Panc1 (cell line): ENCODE measurements at regions not wholly inside any gene's neighbourhood (a gene's known extent, or its start where the extent isn't known, plus 50 kb on each side); places are given as distances from the start of the nearest gene placed in this dataset.

Experiments
- SIN3A ChIP-seq: IDR thresholded peaks from 2 replicates; pipeline ENCODE4 v1.6.1; 2012; ENCODE audit warnings: low read depth, mild to moderate bottlenecking, low read length, moderate library complexity, borderline replicate concordance; ENCODE audit not compliant: insufficient read depth
- TF ChIP-seq, protein P1 (sequence below): fragments of 450-650 bp; IDR thresholded peaks from 2 replicates; pipeline ENCODE4 v1.5.1; 2017; ENCODE audit warnings: mild to moderate bottlenecking

DNA sequence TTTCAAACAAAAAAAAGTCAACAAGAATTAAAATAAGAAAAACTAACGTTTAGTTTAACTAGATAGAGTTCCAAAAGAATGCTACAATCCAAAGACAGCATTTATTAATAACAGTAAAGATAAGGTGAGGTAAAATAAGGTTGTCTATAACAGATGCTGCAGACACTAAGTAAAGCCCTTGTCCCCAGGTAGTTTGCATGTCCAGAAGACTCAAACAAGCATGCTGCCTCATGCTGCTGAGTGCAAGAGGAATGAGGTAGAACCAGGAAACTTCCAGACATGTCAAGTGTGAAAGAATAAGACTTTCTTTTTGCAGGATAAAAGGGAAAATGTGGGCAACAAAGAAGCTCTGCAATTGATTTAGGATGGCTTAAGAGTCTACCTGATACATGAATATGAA lies 439.2 kb downstream of the PLOD2 start:
- TF ChIP-seq, protein P1, sequence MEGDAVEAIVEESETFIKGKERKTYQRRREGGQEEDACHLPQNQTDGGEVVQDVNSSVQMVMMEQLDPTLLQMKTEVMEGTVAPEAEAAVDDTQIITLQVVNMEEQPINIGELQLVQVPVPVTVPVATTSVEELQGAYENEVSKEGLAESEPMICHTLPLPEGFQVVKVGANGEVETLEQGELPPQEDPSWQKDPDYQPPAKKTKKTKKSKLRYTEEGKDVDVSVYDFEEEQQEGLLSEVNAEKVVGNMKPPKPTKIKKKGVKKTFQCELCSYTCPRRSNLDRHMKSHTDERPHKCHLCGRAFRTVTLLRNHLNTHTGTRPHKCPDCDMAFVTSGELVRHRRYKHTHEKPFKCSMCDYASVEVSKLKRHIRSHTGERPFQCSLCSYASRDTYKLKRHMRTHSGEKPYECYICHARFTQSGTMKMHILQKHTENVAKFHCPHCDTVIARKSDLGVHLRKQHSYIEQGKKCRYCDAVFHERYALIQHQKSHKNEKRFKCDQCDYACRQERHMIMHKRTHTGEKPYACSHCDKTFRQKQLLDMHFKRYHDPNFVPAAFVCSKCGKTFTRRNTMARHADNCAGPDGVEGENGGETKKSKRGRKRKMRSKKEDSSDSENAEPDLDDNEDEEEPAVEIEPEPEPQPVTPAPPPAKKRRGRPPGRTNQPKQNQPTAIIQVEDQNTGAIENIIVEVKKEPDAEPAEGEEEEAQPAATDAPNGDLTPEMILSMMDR, result no peak
- TF ChIP-seq SIN3A, result no peak
